H7 (cell line): ENCODE measurements at regions not wholly inside any gene's neighbourhood (a gene's known extent, or its start where the extent isn't known, plus 50 kb on each side); places are given as distances from the start of the nearest gene placed in this dataset.
"Not testable (repeated sequence)": the region's sequence is repeated elsewhere in the genome, so short reads cannot be mapped to it uniquely, and the experiment has no call there.

Source experiments
- DNase-seq: peaks from one replicate; pipeline ENCODE4 v3.0.0; 2012
- H3K27me3 ChIP-seq: 2 replicates; pipeline ENCODE4 v1.6.0; 2011; ENCODE audit warnings: mild to moderate bottlenecking, low read length; ENCODE audit not compliant: control insufficient read depth, insufficient read depth
- H3K36me3 ChIP-seq: replicated peaks from 2 replicates; pipeline ENCODE4 v1.5.1; 2011; ENCODE audit warnings: low read length; ENCODE audit not compliant: control insufficient read depth, insufficient read depth
- H3K4me3 ChIP-seq: 2 replicates; pipeline ENCODE4 v1.5.1; 2011; ENCODE audit warnings: low read depth, mild to moderate bottlenecking, control low read depth, low read length, moderate library complexity; ENCODE audit not compliant: insufficient read depth

GRCh38 chr6:81353262-81353661 is 399.2 kb downstream of the TENT5A start:
- H3K36me3 ChIP-seq, result no peaks in the 10 kb centered on the region
- H3K4me3 ChIP-seq, result no peak overlapping the region
- H3K27me3 ChIP-seq, result no peaks in the 10 kb centered on the region
- DNase-seq, result no peak

- not testable (repeated sequence) for H3K27me3 ChIP-seq, H3K36me3 ChIP-seq, H3K4me3 ChIP-seq, DNase-seq
Measured at GRCh38 chr6:81344026-81344425, 408.5 kb downstream of the TENT5A start.

- Histone ChIP-seq H3K4me3 (no peak overlapping the region), H3K36me3 (no peaks in the 10 kb centered on the region), H3K27me3 (no peaks in the 10 kb centered on the region)
- no peak for DNase-seq
Measured at GRCh38 chr6:81340946-81341345, 411.5 kb downstream of the TENT5A start.

- no peak overlapping the region for H3K4me3 ChIP-seq
- H3K27me3 ChIP-seq, result no peaks in the 10 kb centered on the region
- no peaks in the 10 kb centered on the region for H3K36me3 ChIP-seq
- DNase-seq, result no peak
Measured at GRCh38 chr6:81331526-81331925, 421.0 kb downstream of the TENT5A start.

GRCh38 chr6:81328700-81329099 is 423.8 kb downstream of the TENT5A start:
- Histone ChIP-seq H3K36me3 (no peaks in the 10 kb centered on the region), H3K4me3 (no peak overlapping the region), H3K27me3 (no peaks in the 10 kb centered on the region)
- no peak for DNase-seq

- no peak overlapping the region for H3K4me3 ChIP-seq
- no peaks in the 10 kb centered on the region for H3K27me3 ChIP-seq
- no peak for DNase-seq
- H3K36me3 ChIP-seq, result no peaks in the 10 kb centered on the region
Measured at GRCh38 chr6:81326881-81327561, 425.5 kb downstream of the TENT5A start.

- Histone ChIP-seq H3K27me3 (no peaks in the 10 kb centered on the region), H3K36me3 (no peaks in the 10 kb centered on the region), H3K4me3 (no peak overlapping the region)
- no peak for DNase-seq
Measured at GRCh38 chr6:81309811-81310210, 442.7 kb downstream of the TENT5A start.

- H3K27me3 ChIP-seq, result no peaks in the 10 kb centered on the region
- DNase-seq, result no peak
- H3K4me3 ChIP-seq, result no peak overlapping the region
- no peaks in the 10 kb centered on the region for H3K36me3 ChIP-seq
Measured at GRCh38 chr6:81308577-81309279, 443.8 kb downstream of the TENT5A start.

- no peak overlapping the region for H3K4me3 ChIP-seq
- no peaks in the 10 kb centered on the region for H3K36me3 ChIP-seq
- no peak for DNase-seq
- H3K27me3 ChIP-seq, result no peaks in the 10 kb centered on the region
Measured at GRCh38 chr6:81307651-81308214, 444.7 kb downstream of the TENT5A start.

GRCh38 chr6:81304466-81304865 is 448.0 kb downstream of the TENT5A start:
- no peaks in the 10 kb centered on the region for H3K27me3 ChIP-seq
- no peak for DNase-seq
- H3K36me3 ChIP-seq, result no peaks in the 10 kb centered on the region
- no peak overlapping the region for H3K4me3 ChIP-seq

- Histone ChIP-seq H3K4me3 (no peak overlapping the region), H3K27me3 (no peaks in the 10 kb centered on the region), H3K36me3 (no peaks in the 10 kb centered on the region)
- no peak for DNase-seq
Measured at GRCh38 chr6:81300961-81301360, 451.5 kb downstream of the TENT5A start.

- H3K4me3 ChIP-seq, result no peak overlapping the region
- no peaks in the 10 kb centered on the region for H3K36me3 ChIP-seq
- H3K27me3 ChIP-seq, result no peaks in the 10 kb centered on the region
- no peak for DNase-seq
Measured at GRCh38 chr6:81298751-81299150, 453.7 kb downstream of the TENT5A start.

GRCh38 chr6:81295310-81295709 is 457.2 kb downstream of the TENT5A start:
- Histone ChIP-seq H3K4me3 (no peak overlapping the region), H3K36me3 (no peaks in the 10 kb centered on the region), H3K27me3 (no peaks in the 10 kb centered on the region)
- DNase-seq, result no peak

GRCh38 chr6:81293896-81294295 is 458.6 kb downstream of the TENT5A start:
- H3K4me3 ChIP-seq, result no peak overlapping the region
- no peaks in the 10 kb centered on the region for H3K36me3 ChIP-seq
- no peaks in the 10 kb centered on the region for H3K27me3 ChIP-seq
- DNase-seq, result no peak

- DNase-seq, result no peak
- Histone ChIP-seq H3K4me3 (no peak overlapping the region), H3K36me3 (no peaks in the 10 kb centered on the region), H3K27me3 (no peaks in the 10 kb centered on the region)
Measured at GRCh38 chr6:81289229-81289628, 463.3 kb downstream of the TENT5A start.
